Smooth muscle cell (in vitro differentiated cells): ENCODE measurements at regions not wholly inside any gene's neighbourhood (a gene's known extent, or its start where the extent isn't known, plus 50 kb on each side); places are given as distances from the start of the nearest gene placed in this dataset.

ENCODE experiments used
- DNase-seq: peaks from one replicate; lab custom pipeline; 2025; ENCODE audit not compliant: unreplicated experiment; lab: John Stamatoyannopoulos, UW
- H2AFZ ChIP-seq: fragments of 200-600 bp; sonication (generic); 2 replicates; pipeline ENCODE4 v1.6.0; 2016; ENCODE audit warnings: antibody characterized with exemption, low read depth, mild to moderate bottlenecking
- H3F3A ChIP-seq: fragments of 200-600 bp; sonication (generic); 2 replicates; pipeline ENCODE4 v1.6.0; 2017; ENCODE audit warnings: antibody characterized with exemption, low read depth
- H3K27ac ChIP-seq: fragments of 200-600 bp; sonication (generic); 2 replicates; pipeline ENCODE4 v1.5.1; 2016; ENCODE audit warnings: low read depth, mild to moderate bottlenecking
- H3K27me3 ChIP-seq: fragments of 200-600 bp; sonication (generic); 2 replicates; pipeline ENCODE4 v1.6.1; 2016; ENCODE audit warnings: low read depth, mild to moderate bottlenecking
- H3K36me3 ChIP-seq: fragments of 200-600 bp; sonication (generic); 2 replicates; pipeline ENCODE4 v1.5.1; 2016; ENCODE audit warnings: low read depth
- H3K4me1 ChIP-seq: fragments of 200-600 bp; sonication (generic); 2 replicates; pipeline ENCODE4 v1.5.1; 2016; ENCODE audit warnings: low read depth
- H3K4me2 ChIP-seq: fragments of 200-600 bp; sonication (generic); 2 replicates; pipeline ENCODE4 v1.6.0; 2016; ENCODE audit warnings: mild to moderate bottlenecking
- H3K4me3 ChIP-seq: fragments of 200-600 bp; sonication (generic); 2 replicates; pipeline ENCODE4 v1.5.1; 2016; ENCODE audit warnings: mild to moderate bottlenecking
- H3K79me2 ChIP-seq: fragments of 200-600 bp; sonication (generic); 2 replicates; pipeline ENCODE4 v1.6.0; 2016; ENCODE audit warnings: low read depth, mild to moderate bottlenecking
- H3K9ac ChIP-seq: fragments of 200-600 bp; sonication (generic); 2 replicates; pipeline ENCODE4 v1.6.0; 2016; ENCODE audit warnings: low read depth
- H3K9me3 ChIP-seq: fragments of 200-600 bp; sonication (generic); replicated peaks from 2 replicates; pipeline ENCODE4 v1.5.1; 2016; ENCODE audit warnings: low read depth
- H4K20me1 ChIP-seq: fragments of 200-600 bp; sonication (generic); 2 replicates; pipeline ENCODE4 v1.6.0; 2016; ENCODE audit warnings: low read depth
- CTCF ChIP-seq: fragments of 200-600 bp; sonication (generic); IDR thresholded peaks from 2 replicates; pipeline ENCODE4 v1.5.1; 2017; ENCODE audit warnings: borderline replicate concordance, mild to moderate bottlenecking, antibody characterized with exemption; ENCODE audit not compliant: insufficient read depth, poor library complexity, severe bottlenecking
- WGBS: methylation state at CpG from one replicate; pipeline ENCODE4 v1.1.7; 2016; ENCODE audit warnings: low lambda C conversion rate; 5-methylcytosine and 5-hydroxymethylcytosine counted together

- Histone ChIP-seq H3K27me3 (no peaks in the 10 kb centered on the region), H2AFZ (no peak overlapping the region), H3K4me1 (no peaks in the 10 kb centered on the region), H3F3A (no peaks in the 10 kb centered on the region), H3K36me3 (no peaks in the 10 kb centered on the region), H3K9me3 (no peaks in the 10 kb centered on the region), H3K27ac (no peak overlapping the region), H3K4me3 (no peak overlapping the region), H3K4me2 (no peak overlapping the region), H3K79me2 (no peaks in the 10 kb centered on the region), H3K9ac (no peak overlapping the region), H4K20me1 (no peaks in the 10 kb centered on the region)
- WGBS, result 63% methylated on average over 3 of the region's 3 CpGs
- no peak for DNase-seq
- TF ChIP-seq CTCF, result no peak
Measured at GRCh38 chr10:94213980-94214379, 148.8 kb downstream of the NOC3L start.

GRCh38 chr10:94214481-94214893 is 148.3 kb downstream of the NOC3L start:
- H3K27ac ChIP-seq, result no peak overlapping the region
- no peak overlapping the region for H3K4me2 ChIP-seq
- no peaks in the 10 kb centered on the region for H4K20me1 ChIP-seq
- no peak overlapping the region for H3K9ac ChIP-seq
- no peak overlapping the region for H2AFZ ChIP-seq
- H3K4me3 ChIP-seq, result no peak overlapping the region
- H3K79me2 ChIP-seq, result no peaks in the 10 kb centered on the region
- no peak for TF ChIP-seq CTCF
- no peaks in the 10 kb centered on the region for H3K36me3 ChIP-seq
- DNase-seq, result no peak
- H3K4me1 ChIP-seq, result no peaks in the 10 kb centered on the region
- no peaks in the 10 kb centered on the region for H3K27me3 ChIP-seq
- H3K9me3 ChIP-seq, result no peaks in the 10 kb centered on the region
- whole genome bisulfite sequencing, result 79% methylated on average over 7 of the region's 7 CpGs
- no peaks in the 10 kb centered on the region for H3F3A ChIP-seq

- TF ChIP-seq CTCF, result no peak
- no peak overlapping the region for H2AFZ ChIP-seq
- no peak overlapping the region for H3K4me3 ChIP-seq
- DNase-seq, result no peak
- WGBS, result 88% methylated on average over 4 of the region's 4 CpGs
- H4K20me1 ChIP-seq, result no peaks in the 10 kb centered on the region
- no peaks in the 10 kb centered on the region for H3K79me2 ChIP-seq
- H3K4me1 ChIP-seq, result no peaks in the 10 kb centered on the region
- H3F3A ChIP-seq, result no peaks in the 10 kb centered on the region
- H3K27ac ChIP-seq, result no peak overlapping the region
- H3K36me3 ChIP-seq, result no peaks in the 10 kb centered on the region
- H3K9me3 ChIP-seq, result no peaks in the 10 kb centered on the region
- no peak overlapping the region for H3K9ac ChIP-seq
- no peak overlapping the region for H3K4me2 ChIP-seq
- H3K27me3 ChIP-seq, result no peaks in the 10 kb centered on the region
Measured at GRCh38 chr10:94216201-94216600, 146.5 kb downstream of the NOC3L start.

- Histone ChIP-seq H3K9me3 (no peaks in the 10 kb centered on the region), H3K79me2 (no peaks in the 10 kb centered on the region), H3K36me3 (no peaks in the 10 kb centered on the region), H3K9ac (no peak overlapping the region), H3F3A (no peaks in the 10 kb centered on the region), H3K4me3 (no peak overlapping the region), H2AFZ (no peak overlapping the region), H3K27ac (no peak overlapping the region), H3K27me3 (no peaks in the 10 kb centered on the region), H4K20me1 (no peaks in the 10 kb centered on the region), H3K4me2 (no peak overlapping the region), H3K4me1 (no peaks in the 10 kb centered on the region)
- no peak for DNase-seq
- TF ChIP-seq CTCF, result no peak
Measured at GRCh38 chr10:94217411-94217810, 145.3 kb downstream of the NOC3L start.
